WERI-Rb-1 (cell line): ENCODE measurements at regions not wholly inside any gene's neighbourhood (a gene's known extent, or its start where the extent isn't known, plus 50 kb on each side); places are given as distances from the start of the nearest gene placed in this dataset.

Experiments
- DNase-seq: peaks from one replicate; pipeline ENCODE4 v3.0.0-alpha.2; 2020
- H3K27ac ChIP-seq: fragments of 250-450 bp; sonication (Bioruptor Pico); 2 replicates; pipeline ENCODE4 v1.5.1; 2020; ENCODE audit warnings: mild to moderate bottlenecking, moderate library complexity
- H3K27me3 ChIP-seq: fragments of 250-450 bp; sonication (Bioruptor Pico); 2 replicates; pipeline ENCODE4 v1.5.1; 2021; ENCODE audit warnings: mild to moderate bottlenecking, low read depth, moderate library complexity; ENCODE audit not compliant: insufficient read depth, severe bottlenecking
- H3K36me3 ChIP-seq: fragments of 250-450 bp; sonication (Bioruptor Pico); 2 replicates; pipeline ENCODE4 v1.5.1; 2020; ENCODE audit warnings: mild to moderate bottlenecking, moderate library complexity
- H3K4me3 ChIP-seq: 2 replicates; pipeline ENCODE4 v1.5.1; 2011; ENCODE audit warnings: low read depth, mild to moderate bottlenecking, control low read depth, low read length
- H3K9me3 ChIP-seq: fragments of 250-450 bp; sonication (Bioruptor Pico); 2 replicates; pipeline ENCODE4 v1.5.1; 2021; ENCODE audit warnings: mild to moderate bottlenecking, moderate library complexity; ENCODE audit not compliant: severe bottlenecking
- TF ChIP-seq, protein P1 (sequence below): IDR thresholded peaks from 2 replicates; pipeline ENCODE4 v1.5.1; 2011; ENCODE audit warnings: low read depth, mild to moderate bottlenecking, control low read depth, inconsistent platforms, low read length

DNA sequence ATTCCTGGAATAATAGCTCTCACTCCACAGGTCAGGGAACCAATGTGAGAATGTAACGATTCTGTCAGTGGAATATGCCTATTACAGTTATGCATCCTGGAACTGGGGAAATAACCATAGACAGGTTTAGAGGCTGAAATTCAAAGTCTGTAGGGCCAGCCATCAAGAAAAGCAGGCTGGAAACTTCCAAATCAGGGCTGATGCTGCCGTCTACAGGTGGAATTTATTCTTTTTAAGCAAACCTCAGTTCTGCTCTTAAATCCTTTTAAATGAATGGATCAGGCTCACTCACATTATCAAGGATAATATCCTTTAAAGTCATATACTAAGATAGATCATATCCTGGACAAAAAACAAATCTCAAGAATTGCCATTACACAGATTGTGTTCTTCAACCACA lies 699.8 kb downstream of the NR2F2 start:
- TF ChIP-seq, protein P1, sequence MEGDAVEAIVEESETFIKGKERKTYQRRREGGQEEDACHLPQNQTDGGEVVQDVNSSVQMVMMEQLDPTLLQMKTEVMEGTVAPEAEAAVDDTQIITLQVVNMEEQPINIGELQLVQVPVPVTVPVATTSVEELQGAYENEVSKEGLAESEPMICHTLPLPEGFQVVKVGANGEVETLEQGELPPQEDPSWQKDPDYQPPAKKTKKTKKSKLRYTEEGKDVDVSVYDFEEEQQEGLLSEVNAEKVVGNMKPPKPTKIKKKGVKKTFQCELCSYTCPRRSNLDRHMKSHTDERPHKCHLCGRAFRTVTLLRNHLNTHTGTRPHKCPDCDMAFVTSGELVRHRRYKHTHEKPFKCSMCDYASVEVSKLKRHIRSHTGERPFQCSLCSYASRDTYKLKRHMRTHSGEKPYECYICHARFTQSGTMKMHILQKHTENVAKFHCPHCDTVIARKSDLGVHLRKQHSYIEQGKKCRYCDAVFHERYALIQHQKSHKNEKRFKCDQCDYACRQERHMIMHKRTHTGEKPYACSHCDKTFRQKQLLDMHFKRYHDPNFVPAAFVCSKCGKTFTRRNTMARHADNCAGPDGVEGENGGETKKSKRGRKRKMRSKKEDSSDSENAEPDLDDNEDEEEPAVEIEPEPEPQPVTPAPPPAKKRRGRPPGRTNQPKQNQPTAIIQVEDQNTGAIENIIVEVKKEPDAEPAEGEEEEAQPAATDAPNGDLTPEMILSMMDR = no peak
- no peak overlapping the region for H3K27ac ChIP-seq
- H3K4me3 ChIP-seq = no peak overlapping the region
- no peaks in the 10 kb centered on the region for H3K9me3 ChIP-seq
- H3K27me3 ChIP-seq = peaks cover 18% of the 10 kb centered on the region
- no peaks in the 10 kb centered on the region for H3K36me3 ChIP-seq
- DNase-seq = no peak

DNA sequence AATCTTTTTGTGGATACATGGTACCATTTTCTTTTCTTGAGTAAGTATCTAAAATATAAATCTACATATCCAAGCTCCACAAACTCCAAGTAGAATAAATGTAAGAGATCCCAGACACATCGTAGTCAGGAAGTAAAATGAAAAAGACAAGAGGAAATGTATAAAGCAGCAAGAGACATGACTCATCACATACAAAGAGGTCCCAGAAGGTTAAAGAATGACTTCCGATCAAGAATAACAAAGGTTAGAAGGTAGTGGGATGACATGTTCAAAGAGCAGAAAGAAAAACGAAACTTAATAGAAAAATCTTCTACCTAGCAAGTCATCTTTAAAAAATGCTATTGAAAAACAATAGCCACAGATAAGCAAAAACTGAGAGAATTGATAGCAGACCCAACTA lies 705.8 kb downstream of the NR2F2 start:
- TF ChIP-seq, protein P1 = no peak
- Histone ChIP-seq H3K4me3 (no peak overlapping the region), H3K27me3 (peaks cover 11% of the 10 kb centered on the region), H3K36me3 (no peaks in the 10 kb centered on the region), H3K9me3 (no peaks in the 10 kb centered on the region), H3K27ac (no peak overlapping the region)
- no peak for DNase-seq

DNA sequence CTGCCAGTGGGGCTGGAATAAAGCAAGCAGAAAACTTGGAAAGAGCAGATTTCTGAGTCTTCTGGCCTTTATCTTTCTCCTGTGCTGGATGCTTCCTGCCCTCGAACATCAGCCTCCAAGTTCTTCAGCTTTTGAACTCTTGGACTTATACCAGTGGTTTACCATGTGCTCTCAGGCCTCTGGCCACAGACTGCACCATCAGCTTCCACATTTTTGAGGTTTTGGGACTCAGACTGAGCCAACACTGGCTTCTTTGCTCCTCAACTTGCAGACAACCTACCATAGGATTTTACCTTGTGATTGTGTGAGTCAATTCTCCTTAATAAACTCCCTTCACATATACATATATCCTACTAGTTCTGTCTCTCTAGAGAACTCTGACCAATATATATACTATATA lies 706.6 kb downstream of the NR2F2 start:
- Histone ChIP-seq H3K9me3 (no peaks in the 10 kb centered on the region), H3K27ac (no peak overlapping the region), H3K27me3 (peaks cover 11% of the 10 kb centered on the region), H3K4me3 (no peak overlapping the region), H3K36me3 (no peaks in the 10 kb centered on the region)
- TF ChIP-seq, protein P1 = no peak
- no peak for DNase-seq

DNA sequence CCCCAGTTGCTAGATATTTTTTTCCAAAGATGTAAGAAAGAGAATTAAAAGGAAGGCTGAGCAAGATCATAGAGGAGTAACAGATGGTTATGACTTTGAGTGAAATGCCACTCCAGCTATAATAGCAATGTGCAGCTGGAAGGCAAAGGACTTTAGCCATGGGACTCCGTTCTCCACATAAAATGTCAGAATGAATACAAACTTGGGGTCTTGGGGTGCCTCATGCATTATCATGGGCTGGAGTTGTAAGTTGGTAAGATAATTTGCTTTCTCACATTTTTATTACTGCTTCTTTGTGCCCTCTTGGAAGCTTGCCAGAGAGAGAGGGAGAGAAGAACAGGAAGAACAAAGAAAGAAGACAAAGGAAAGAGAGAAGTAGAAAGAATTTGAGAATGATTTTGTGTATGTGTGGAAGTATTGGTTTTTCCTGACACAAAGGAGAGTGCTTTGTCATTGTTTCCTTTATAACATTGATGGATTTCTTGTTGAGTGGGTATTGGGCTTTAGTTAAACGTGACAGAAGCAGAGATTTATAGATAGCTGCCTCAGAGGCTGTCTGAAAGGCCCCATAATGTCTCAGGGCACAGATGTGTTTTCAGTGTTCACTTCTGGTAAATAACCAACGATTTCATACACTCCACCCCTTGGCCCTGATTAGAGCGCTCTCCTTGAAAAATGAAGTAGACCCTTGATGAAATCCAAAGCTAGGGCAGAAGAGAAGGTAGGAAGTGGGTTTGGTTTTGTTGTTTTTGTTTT lies 715.3 kb downstream of the NR2F2 start:
- no peak for DNase-seq

DNA sequence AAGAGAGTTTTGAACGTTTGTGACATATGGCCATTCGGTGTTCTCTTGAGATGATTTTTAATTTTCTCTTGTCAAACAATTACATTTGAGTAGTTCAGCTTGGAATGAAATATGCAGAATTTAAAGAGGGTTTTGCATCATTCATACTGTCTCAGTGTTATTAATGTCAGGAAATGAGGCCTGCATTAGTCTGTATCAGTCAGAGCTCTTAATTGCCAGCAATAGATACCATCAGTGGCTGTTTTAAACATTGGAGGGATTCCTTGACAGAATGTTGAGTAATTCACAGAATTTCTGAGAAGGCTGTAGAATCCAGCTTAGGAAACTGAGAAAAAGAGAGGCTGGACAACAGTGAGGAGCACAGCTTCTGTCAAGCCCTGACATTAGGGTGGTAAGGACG lies 722.0 kb downstream of the NR2F2 start:
- TF ChIP-seq, protein P1 = no peak
- peaks cover 14% of the 10 kb centered on the region for H3K27me3 ChIP-seq
- H3K9me3 ChIP-seq = no peaks in the 10 kb centered on the region
- H3K4me3 ChIP-seq = no peak overlapping the region
- no peak for DNase-seq
- no peak overlapping the region for H3K27ac ChIP-seq
- no peaks in the 10 kb centered on the region for H3K36me3 ChIP-seq

More for the DNA sequence above, 715.3 kb downstream of the NR2F2 start:
- TF ChIP-seq, protein P1 = no peak
- Histone ChIP-seq H3K9me3 (no peaks in the 10 kb centered on the region), H3K36me3 (no peaks in the 10 kb centered on the region), H3K4me3 (no peak overlapping the region), H3K27ac (no peak overlapping the region), H3K27me3 (peaks cover 42% of the 10 kb centered on the region)

DNA sequence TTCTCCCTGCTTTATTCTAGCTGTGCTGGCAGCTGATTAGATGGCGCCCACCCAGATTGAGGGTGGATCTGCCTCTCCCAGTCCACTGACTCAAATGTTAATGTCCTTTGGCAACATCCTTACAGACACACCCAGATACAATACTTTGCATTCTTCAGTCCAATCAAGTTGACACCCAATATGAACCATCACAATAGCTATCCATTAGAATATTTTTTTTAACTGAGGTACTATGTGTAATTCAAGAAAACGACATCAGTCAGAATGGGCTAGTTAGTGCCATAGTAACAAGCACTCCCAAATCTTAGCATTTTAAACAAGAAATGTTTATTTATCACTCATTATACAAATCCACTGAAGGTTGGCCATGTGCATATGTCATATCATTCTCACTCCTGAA lies 723.1 kb downstream of the NR2F2 start:
- TF ChIP-seq, protein P1 = no peak
- H3K36me3 ChIP-seq = no peaks in the 10 kb centered on the region
- peaks cover 6% of the 10 kb centered on the region for H3K27me3 ChIP-seq
- no peaks in the 10 kb centered on the region for H3K9me3 ChIP-seq
- H3K4me3 ChIP-seq = no peak overlapping the region
- no peak overlapping the region for H3K27ac ChIP-seq
- no peak for DNase-seq
